Mesenteric fat pad (tissue), 1 donor: ENCODE measurements at regions not wholly inside any gene's neighbourhood (a gene's known extent, or its start where the extent isn't known, plus 50 kb on each side); places are given as distances from the start of the nearest gene placed in this dataset.

Experiments
- DNase-seq: peaks from one replicate; pipeline ENCODE4 v3.0.0-alpha.2; 2020; ENCODE audit warnings: low spot score
- donor health status: DM: yes; HTN: yes; CAD: no.

DNA sequence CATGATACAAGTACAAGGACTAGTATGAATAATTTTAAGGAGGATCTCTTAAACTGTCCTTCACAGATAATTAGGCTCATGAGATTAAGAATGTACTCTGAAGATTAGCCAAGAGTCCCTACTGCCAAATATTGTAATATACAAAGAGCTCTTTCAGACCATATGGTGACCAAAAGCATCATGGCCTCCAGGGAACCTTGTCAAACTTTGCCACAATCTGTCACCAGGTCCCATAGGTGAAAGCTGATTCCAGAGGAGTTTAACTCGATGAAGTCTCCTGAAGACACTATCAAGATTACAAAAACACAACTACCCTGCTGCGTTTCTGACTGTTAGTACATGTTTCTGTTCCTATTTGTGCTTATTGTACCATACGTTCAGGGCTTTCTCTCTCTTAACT, 395.4 kb upstream of the ITGA1 start:
- DNase-seq, result no peak

DNA sequence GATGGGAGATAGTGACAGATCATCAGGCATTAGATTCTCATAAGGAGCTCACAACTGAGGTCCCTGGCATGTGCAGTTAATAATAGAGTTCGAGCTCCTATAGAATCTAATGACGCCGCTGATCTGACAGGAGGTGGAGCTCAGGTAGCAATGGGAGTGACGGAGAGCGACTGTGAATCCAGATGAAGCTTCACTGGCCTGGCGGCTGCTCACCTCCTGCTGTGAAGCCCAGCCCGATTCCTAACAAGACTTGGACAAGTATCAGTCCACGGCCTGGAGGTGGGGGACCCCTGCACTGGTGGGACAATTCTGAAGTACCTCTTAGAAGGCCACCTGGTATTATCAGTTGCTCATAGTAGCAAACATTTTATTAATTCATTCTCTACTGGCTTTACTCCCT, 377.9 kb upstream of the ITGA1 start:
- DNase-seq, result peak; percentile 85

DNA sequence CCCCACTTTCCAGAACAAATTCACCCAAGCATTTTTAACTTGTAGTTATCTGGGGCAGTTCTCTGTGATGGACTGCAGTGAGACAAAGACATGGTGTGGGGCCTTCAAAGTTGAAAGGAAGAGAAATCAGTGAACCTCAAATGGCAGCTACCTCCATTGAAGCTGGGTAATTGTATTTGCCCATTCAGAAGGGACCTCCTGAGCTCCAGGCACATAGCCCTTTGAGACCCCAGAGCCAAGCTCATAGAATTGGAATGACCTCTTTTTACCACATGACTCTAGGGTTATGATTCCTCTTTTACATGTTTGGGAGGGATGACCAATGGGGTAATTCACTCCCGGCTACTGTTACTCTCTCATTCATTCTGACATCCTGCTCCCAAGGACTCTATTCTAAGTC, 368.4 kb upstream of the ITGA1 start:
- DNase-seq, result no peak

DNA sequence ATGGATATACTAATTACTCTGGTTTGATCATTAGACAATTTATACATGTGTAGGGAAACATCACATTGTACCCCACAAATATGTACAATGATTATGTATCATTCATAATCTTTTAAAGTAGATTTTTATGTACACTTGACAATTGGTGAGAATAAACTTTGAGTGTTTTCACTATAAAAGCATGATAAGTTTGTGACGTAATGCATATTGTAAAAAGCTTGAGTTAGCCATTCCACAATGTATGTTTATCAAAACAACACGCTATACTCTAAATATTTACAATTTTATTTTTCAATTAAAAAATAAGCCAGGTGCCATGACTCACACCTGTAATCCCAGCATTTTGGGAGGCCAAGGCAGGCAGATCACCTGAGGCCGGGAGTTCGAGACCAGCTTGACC, 360.1 kb upstream of the ITGA1 start:
- no peak for DNase-seq

DNA sequence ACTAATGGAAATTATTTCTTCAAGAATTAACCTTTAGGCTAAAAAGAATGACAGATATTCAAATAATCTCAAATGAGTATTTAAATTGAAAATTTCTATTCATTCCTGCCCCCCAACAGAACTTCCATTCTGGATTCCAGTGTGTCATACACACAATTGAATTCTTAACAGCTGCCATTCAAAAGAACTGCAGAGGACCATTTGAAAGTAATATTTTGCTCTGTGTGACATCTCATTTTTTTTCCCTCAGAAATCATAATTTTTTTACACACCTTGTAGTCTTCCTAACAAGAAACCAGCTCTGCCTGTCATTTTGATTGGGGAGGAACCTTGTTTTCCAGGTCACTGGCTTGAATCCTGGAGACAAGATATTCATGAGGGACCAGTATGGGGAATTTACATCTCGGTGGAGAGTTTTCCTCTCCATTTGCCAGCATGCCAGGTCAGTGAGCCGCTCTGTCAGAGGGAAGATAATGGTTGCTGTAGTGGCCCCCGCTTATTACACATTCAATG, 358.7 kb upstream of the ITGA1 start:
- no peak for DNase-seq

DNA sequence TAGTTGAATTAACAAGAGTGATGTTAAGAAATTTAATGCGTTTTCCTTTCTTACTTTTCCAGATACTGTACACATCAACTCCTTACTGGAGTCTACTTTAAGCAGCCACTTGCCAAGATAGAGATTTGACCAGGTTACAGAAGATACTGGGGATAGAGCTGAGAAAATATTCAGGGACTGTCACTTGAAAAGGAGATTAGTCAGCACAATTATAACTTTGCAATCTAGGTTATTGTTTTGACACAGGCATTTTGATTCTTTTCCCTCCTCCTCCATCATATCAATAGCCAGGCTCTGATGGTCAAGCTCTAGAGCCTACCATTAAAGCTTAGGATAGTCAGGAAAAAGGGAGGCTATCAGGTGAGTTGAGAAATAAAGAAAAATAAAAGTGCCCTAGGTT, 345.9 kb upstream of the ITGA1 start:
- DNase-seq, result no peak

DNA sequence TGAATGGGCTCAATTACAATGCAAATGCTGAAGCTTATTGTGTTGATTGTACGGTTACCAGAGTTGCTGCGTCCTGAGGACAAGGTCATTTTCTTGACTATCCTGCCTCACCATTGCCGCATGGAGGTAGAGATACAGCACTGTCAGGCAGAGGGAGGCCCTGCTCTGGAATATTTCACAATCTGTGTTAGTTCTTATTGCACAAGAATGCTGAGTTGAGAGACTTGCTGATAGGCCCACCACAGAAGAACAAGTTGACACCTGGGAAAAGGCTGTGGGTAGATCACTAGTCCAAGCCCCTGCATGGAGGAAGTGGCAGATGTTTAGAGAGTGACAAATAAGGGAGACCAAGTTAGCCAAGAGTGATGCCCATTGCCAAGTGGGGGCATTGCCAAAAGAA, 344.5 kb upstream of the ITGA1 start:
- DNase-seq, result no peak

DNA sequence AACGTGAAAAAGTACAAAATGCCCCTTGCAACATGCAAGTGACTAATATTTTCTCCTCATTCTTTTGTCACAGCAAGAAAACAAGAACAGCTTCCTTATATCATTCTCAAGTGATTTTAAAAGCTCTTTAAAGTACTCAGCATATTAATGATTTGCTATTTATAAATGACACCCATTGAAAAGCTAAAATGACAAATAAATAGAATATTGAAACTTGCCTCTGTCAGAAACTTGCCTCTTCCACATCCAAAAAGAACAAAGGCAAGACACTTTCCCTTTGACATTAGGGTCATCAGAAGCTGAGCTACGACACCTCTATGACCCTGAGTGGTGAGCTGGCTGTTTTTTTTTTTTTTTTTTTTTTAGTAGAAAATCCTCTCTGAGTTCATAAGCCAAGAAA, 339.6 kb upstream of the ITGA1 start:
- no peak for DNase-seq

DNA sequence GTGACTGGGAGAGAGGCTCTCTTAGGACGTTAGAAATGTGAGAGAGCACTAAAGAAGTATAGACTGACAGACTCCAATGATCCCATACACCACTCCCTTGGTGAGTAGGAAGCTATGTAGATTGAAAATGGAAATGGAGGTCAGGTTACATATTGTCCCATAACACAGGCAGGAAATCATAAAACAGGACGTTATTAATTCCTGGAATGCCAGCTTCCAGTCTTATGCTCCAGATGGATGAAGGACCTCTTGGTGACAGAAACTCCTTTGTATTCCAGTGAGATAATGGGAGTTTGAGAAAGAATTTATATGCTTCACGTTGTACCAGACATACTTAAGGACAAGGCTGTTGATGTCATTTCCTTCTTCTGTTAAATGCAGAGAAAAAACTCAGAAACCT, 338.2 kb upstream of the ITGA1 start:
- no peak for DNase-seq

DNA sequence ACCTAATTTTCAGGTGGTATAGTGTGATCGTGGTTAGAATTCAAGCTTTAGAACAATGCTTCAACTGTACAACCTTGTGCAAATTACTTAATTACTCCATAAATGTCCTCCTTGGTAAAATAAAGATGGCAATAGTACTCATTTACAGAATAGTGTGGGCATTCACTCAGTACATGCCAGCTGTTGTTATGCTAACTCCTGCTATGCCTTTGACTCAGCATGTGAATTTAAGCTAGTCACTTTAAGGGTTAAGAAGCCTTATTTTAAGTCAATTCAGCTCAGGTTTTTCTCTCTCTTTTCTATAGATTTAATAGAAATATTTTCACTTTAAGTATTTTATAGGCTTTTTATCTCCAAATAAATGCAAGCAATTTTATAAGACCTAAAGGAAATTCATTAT, 335.6 kb upstream of the ITGA1 start:
- DNase-seq, result no peak

DNA sequence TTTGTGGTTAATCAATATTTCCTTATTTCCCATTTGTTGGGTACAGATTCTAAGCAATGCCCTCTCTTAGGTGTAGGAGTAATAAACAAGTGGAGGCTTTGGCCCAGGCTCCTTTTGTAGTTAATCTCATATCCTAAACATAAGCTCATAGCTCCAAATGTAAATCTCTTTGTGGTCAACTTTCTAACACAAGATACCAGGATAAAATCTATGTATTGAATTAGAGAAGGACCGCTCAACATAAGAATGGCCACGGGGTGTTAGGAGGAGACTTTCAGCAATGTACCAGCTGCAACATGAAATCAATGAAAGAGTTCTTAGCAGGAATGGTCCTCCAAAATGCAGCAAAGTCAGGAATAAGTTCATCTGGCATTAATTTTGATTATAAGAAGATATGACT, 334.5 kb upstream of the ITGA1 start:
- no peak for DNase-seq

DNA sequence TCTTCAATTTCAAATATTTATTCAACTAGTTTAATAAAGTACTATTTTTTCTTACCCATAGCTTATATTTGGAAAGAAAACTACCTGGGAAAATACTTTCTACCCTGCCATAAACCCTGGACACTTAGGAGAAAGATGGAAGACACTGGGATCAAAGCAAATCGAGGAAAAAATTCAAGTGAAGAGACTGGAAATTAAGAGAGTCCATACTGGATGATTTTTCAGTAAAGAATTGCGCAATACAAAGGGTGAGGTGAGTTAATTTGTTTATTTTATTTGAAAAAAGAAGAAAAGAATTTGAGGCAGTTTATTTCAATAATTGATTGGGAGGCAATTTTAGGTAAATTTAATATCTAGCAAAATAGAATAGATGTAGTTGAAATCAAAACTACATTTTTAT, 331.8 kb upstream of the ITGA1 start:
- DNase-seq, result no peak

DNA sequence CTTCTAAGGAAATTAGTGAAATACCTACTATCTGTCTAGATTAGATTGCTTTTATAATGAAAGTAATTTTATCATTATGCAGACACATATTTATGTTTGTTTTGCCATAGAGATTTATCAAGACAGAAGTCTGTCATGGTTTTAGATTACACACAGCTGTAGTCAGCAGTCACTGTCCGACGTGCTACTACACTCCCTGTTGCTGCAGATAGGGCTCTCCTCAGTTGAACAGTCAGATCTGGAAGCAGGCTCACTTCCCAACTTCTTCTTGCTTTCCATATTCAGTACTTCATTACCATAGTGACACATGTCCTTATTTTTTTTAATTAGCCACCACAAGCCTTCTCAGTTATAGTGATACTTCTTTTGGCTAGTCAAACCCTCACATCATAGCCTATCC, 329.9 kb upstream of the ITGA1 start:
- DNase-seq, result no peak

DNA sequence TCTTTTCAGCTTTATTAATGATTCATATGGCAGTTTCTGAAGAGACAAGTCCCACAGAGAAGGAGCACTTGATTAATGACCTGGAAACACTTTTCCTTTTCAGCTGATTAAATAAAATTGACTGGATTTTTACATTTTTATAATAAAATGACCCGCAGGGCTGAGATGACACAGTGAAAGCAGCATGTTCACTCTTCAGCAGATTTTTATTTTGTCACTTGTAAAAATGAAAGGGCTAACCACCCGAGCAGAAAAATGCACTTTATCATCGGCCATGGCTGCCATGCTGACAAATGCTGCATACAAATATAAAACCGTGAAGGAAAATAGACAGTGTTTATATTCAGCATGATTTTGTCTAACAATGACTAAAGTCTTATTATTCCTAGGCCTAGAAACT, 321.6 kb upstream of the ITGA1 start:
- DNase-seq, result no peak

DNA sequence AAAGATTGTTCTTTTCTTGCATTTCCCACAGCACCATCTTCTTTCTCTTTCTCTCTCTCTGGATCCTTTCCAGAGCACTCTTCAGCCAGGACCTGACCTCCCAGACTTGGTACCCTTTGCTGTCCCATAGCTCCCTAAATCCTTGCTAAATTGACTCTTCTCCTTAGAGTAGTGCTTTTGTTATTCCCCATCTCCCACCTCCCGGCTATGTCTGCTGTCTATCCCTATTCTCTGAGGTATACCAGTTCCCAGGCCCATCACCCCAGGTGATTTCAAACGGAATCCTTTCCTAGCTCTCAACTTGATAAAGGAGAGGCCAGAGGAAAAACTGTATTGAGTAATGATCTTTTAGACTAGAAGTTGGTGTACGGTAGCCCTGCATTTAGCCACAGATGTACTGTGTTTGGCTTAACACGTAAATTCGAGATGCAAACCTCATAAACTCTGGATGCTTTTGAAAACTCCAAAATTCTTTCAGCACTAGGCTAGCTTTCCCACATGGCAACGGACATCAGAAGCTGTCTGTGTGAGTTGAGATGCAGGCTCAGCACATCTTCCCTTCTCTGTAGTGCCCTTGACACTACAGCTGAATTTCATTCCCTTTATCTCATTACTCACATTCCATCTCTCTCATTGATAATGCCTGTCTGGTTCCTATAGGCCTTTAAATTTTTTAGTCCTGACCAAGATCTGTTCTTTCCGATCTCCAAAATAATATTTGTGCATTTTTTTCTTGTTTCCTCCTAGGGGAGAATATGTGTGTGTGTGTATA, 320.8 kb upstream of the ITGA1 start:
- DNase-seq, result no peak

DNA sequence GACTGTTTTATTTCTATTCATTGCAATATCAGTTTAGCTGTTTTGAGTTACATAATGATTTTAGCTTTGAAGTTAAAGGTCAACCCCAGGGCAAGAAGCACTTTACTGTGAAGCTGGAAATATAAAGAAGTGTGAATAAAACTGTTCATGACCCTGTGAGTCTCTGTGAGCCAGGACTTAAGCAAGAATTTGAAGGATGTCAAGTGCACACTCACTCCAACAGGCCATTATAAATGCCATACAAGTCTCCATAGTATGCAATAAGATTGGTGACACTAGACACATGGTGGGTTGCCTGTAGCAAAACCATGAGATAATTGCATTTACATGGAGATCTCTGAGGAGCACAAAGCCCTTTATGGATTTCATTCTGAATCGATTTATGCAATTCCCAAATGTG, 318.7 kb upstream of the ITGA1 start:
- DNase-seq, result no peak

DNA sequence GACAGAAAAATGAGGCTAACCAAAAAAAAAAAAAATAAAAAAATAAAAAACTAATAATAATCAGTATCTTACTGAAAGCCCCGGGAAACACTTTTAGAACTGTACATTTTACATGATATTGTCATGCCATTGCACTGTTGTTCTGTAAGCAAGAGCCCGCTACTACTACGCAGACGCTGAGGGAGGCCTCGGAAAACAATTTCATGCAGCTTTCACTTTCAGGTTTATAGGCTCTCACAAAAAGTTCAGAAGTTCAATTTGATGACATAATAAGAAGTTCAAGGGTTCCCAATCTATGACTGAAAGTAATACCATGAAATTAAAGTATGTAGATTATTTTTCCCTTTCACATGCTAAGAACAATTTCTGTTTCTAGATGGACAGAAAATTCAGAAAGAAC, 318.3 kb upstream of the ITGA1 start:
- no peak for DNase-seq

DNA sequence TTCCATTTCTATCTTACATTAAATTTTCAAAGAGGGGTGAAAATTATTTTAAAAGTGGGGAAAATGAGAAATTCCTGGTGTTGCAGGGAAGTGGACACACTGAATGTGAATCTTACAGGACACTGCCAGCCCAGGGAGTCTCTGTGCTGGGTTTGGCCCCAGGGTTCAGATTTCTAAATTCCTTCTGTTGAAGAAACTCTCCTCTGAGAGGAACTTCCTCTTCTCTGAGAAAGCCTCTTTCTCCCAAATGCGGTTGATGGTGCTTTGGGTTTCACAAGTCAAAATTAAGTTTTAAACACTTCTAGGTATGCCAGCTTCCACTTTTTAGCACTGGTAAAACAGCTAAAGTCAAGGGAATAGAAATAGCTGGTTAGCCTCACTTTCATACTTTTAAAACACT, 317.9 kb upstream of the ITGA1 start:
- no peak for DNase-seq

DNA sequence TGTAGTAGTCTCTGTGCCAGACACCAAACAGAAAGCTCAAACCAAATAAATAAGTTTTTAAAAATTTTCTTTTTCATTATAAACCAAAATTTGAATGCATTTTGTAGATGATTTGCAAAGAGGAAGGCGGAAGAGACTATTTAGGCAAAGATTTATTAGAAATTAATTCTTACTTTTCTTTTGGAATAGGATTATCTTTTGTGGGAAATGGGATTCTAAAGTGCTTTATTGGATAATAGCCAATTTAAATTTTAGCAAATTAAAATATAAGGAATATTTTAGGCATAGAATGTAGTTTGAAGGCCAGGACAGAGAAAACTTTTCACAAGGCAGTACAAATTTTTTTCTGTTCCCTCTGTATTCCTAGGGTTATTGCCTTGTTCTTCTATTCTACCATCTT, 311.4 kb upstream of the ITGA1 start:
- DNase-seq, result no peak

DNA sequence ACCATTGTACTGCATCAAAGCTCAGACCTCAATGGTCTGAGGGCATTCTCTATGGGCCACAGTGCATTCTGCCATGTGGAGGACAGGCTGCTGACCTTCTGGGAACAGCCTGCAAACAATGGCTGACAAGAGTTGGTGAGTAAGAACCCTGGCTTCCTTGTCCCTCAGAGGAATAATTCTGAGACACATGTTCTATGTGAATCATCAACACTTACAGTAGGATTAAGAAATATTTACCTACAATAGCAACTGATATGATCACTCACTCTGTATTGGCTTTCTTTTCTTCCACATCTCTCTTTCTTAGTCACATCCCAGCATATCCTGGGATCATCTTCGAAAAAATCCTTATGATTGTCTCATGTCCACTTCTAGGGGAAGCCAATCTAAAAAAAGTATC, 306.5 kb upstream of the ITGA1 start:
- DNase-seq, result no peak

DNA sequence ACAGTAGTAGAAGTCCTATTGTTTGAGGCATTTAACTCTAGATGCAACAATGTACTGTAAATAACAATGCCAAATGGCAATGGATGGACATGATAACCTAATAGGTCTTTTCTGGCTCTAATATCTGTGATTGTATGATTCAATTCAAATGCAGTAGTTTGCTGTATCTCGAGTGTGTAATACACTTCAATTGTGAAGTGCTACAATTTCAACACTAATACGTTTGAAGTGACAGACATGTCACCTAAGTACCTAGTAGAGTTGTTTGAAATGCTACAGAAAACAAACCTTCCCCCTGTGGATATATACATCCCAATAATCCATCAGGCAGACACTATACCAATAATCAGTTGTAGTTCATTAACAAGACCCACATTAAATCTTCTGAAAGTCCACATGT, 305.9 kb upstream of the ITGA1 start:
- DNase-seq, result no peak

DNA sequence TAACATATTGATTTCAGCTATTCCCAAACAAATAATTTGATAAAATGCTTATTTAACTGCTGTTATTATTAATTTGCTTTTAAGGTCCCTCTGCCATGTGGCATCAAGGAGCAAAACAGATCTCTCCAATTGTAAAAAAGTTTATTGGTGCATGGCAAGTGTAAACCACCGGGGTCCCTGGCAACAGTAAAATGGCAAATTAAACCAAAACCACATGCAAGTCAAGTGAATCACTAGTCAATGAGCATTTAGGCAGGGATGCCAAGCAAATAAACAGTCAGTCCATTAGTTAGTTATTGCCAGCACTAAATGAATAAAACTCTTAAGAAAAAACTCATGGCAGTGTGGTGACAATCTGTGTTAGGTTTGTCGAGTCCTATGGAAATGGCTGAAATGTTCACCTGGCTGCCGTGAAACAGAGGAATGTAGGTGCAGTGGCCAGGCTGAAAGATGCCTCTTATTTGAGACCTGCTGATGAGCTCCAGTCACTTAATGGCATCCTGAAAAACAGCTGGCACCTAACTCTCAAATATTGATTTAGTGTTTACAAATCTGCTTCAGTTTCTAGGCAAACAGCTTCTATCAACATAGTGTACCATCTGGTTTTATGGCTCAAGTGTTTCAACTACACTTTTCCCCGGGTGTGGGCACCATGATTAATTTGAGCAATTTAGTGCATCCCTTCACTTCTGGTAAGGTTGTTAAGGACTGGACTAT, 296.5 kb upstream of the ITGA1 start:
- no peak for DNase-seq

DNA sequence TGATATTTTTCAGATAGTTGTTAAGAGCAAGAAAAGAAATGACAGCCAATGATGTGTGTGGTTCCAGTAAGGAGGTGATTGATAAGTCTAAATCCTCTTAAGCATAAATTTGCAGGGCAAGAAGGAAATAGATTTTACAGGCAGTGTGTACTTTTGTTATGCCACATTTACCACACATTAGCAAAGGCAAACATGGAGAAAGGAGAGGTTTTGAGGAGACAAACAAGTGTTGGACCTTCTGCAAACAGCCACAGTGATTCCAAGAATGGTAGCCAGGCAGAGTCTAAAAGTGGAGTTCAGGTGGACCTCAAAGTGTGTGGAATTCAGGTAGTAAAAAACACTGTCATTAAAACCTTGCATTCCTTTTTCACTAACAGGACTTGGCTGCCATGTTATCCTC, 295.9 kb upstream of the ITGA1 start:
- DNase-seq, result no peak
